OCI-LY7 (cell line): ENCODE measurements at regions not wholly inside any gene's neighbourhood (a gene's known extent, or its start where the extent isn't known, plus 50 kb on each side); places are given as distances from the start of the nearest gene placed in this dataset.

Experiments used
- EZH2phosphoT487 ChIP-seq: fragments of 200-600 bp; sonication (generic); IDR thresholded peaks from 2 replicates; pipeline ENCODE4 v1.6.1; 2018; ENCODE audit warnings: low read depth, borderline replicate concordance, mild to moderate bottlenecking, mixed run types, antibody characterized with exemption, low read length, moderate library complexity, mixed read lengths
- TF ChIP-seq, protein P1 (sequence below): fragments of 200-600 bp; sonication (generic); conservative IDR thresholded peaks from 2 replicates; pipeline ENCODE4 v1.5.1; 2014; ENCODE audit warnings: mild to moderate bottlenecking, antibody characterized with exemption, low read length, moderate library complexity, mixed read lengths

DNA sequence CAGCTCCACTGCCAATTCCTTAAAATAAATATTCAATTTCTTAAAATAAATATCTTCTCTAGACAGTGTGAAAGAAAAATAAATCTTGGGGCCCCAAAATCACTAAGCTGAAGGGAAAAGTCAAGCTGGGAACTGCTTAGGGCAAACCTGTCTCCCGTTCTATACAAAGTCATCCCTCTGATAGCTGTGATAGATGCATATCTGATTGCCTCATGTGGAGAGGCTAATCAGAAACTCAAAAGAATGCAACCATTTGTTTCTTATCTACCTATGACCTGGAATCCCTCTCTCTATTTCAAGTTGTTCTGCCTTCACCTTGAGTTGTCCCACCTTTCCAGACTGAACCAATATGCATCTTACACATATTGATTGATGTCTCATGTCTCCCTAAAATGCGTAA is 889.8 kb downstream of the TRHDE start:
- TF ChIP-seq, protein P1, sequence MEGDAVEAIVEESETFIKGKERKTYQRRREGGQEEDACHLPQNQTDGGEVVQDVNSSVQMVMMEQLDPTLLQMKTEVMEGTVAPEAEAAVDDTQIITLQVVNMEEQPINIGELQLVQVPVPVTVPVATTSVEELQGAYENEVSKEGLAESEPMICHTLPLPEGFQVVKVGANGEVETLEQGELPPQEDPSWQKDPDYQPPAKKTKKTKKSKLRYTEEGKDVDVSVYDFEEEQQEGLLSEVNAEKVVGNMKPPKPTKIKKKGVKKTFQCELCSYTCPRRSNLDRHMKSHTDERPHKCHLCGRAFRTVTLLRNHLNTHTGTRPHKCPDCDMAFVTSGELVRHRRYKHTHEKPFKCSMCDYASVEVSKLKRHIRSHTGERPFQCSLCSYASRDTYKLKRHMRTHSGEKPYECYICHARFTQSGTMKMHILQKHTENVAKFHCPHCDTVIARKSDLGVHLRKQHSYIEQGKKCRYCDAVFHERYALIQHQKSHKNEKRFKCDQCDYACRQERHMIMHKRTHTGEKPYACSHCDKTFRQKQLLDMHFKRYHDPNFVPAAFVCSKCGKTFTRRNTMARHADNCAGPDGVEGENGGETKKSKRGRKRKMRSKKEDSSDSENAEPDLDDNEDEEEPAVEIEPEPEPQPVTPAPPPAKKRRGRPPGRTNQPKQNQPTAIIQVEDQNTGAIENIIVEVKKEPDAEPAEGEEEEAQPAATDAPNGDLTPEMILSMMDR, result no peak
- TF ChIP-seq EZH2phosphoT487, result no peak
